Upper lobe of left lung (tissue), 6 donors: ENCODE measurements at regions not wholly inside any gene's neighbourhood (a gene's known extent, or its start where the extent isn't known, plus 50 kb on each side); places are given as distances from the start of the nearest gene placed in this dataset.
"Not testable (repeated sequence)": the region's sequence is repeated elsewhere in the genome, so short reads cannot be mapped to it uniquely, and the experiment has no call there.

Experiments used
- ATAC-seq, 2 donors: fragments of 200-7000 bp; cut with Tn5 transposase; one replicate each; pipeline ENCODE4 v1.9.1; 2022; ENCODE audit warnings: mild to moderate bottlenecking in 2 of 2, moderate library complexity in 2 of 2; ENCODE audit not compliant: low FRiP score in 2 of 2
- DNase-seq, 2 donors: peaks; one replicate each; pipeline ENCODE4 v3.0.0-alpha.2; 2019 to 2020
- H3K27ac ChIP-seq, 4 donors: fragments of 200-600 bp; sonication (generic); one replicate each; pipeline ENCODE4 v1.5.1; 2016 to 2019
- H3K27me3 ChIP-seq, 4 donors: fragments of 200-600 bp; sonication (generic); one replicate each; pipeline ENCODE4 v1.5.1; 2017 to 2019
- H3K36me3 ChIP-seq, 4 donors: fragments of 200-600 bp; sonication (generic); one replicate each; pipeline ENCODE4 v1.5.1; 2016 to 2019
- H3K4me1 ChIP-seq, 4 donors: fragments of 200-600 bp; sonication (generic); one replicate each; pipeline ENCODE4 v1.5.1; 2018 to 2019
- H3K4me3 ChIP-seq, 4 donors: fragments of 200-600 bp; sonication (generic); one replicate each; pipeline ENCODE4 v1.5.1; 2017 to 2019; ENCODE audit warnings: mild to moderate bottlenecking in 2 of 4, moderate library complexity in 1 of 4
- H3K9me3 ChIP-seq, 4 donors: fragments of 200-600 bp; sonication (generic); one replicate each; pipeline ENCODE4 v1.5.1; 2018 to 2019
- CTCF ChIP-seq, 6 experiments: fragments of 450-650 bp in 4 of 6; fragments of 200-600 bp in 2 of 6; sonication (generic) in 2 of 6; IDR thresholded peaks; one replicate each; pipeline ENCODE4 v1.5.1; 2016 to 2019; ENCODE audit warnings: antibody characterized with exemption in 6 of 6
- EP300 ChIP-seq, 4 donors: sonication (generic); formaldehyde crosslinking; IDR thresholded peaks; one replicate each; pipeline ENCODE4 v1.5.1; 2017; ENCODE audit warnings: antibody characterized with exemption in 4 of 4, control low read depth in 2 of 4
- POLR2A ChIP-seq, 4 donors: fragments of 450-650 bp; IDR thresholded peaks; one replicate each; pipeline ENCODE4 v1.5.1; 2016 to 2017; ENCODE audit warnings: antibody characterized with exemption in 4 of 4, mild to moderate bottlenecking in 2 of 4
- POLR2AphosphoS5 ChIP-seq, 2 donors: sonication (generic); formaldehyde crosslinking; IDR thresholded peaks; one replicate each; pipeline ENCODE4 v1.5.1; 2017; ENCODE audit warnings: antibody characterized with exemption in 2 of 2
- WGBS, 2 donors: methylation state at CpG; one replicate each; pipeline ENCODE4 v1.1.5; 2017 to 2018; 5-methylcytosine and 5-hydroxymethylcytosine counted together
- donor health status: DM: no; HTN: no; CAD: no; lungs with moderate emphysema.
- donor health status: DM: no; HTN: yes; CAD: no; lungs with severe emphysema.

DNA sequence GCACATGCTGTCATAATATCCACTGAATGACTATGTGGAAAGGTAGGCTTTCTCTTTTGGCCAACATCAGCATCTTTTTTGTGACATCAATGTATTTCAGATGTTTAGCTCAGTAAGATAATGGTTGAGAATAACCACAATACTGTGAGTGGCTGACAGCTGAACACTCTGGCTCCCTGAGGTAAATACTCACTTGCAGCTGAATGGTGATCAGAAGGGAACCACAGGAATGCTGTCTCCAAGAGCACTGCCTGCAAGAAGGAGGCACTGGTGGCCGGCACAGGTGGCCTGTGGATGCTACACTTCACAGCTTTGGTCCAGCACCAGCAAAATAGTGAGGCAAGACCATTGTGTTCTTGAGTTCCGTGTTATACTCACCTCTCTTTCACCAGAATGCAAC is 118.7 kb upstream of the PPM1J start:
- H3K9me3 ChIP-seq: no peaks in the 10 kb centered on the region
- H3K4me3 ChIP-seq: no peak overlapping the region
- no peaks in the 10 kb centered on the region for H3K27me3 ChIP-seq
- TF ChIP-seq POLR2AphosphoS5 (IDR thresholded peaks at IDR 0.05) (no peak), POLR2A (IDR thresholded peaks at IDR 0.05) (no peak), CTCF (IDR thresholded peaks at IDR 0.05) (no peak), EP300 (IDR thresholded peaks at IDR 0.05) (no peak)
- H3K27ac ChIP-seq: no peak overlapping the region
- DNase-seq (no peak), ATAC-seq (no peak)
- no peaks in the 10 kb centered on the region for H3K36me3 ChIP-seq
- 73 to 75% methylated on average over 2 of the region's 2 CpGs for WGBS, 2 donors
- no peaks in the 10 kb centered on the region for H3K4me1 ChIP-seq

GRCh38 chr1:112832259-112832658 is 117.1 kb upstream of the PPM1J start:
- H3K27ac ChIP-seq, H3K36me3 ChIP-seq, H3K9me3 ChIP-seq, ATAC-seq, H3K4me1 ChIP-seq, H3K27me3 ChIP-seq, DNase-seq, H3K4me3 ChIP-seq: not testable (repeated sequence)
- WGBS, 2 donors: 78 to 80% methylated on average over 8 of the region's 8 CpGs

DNA sequence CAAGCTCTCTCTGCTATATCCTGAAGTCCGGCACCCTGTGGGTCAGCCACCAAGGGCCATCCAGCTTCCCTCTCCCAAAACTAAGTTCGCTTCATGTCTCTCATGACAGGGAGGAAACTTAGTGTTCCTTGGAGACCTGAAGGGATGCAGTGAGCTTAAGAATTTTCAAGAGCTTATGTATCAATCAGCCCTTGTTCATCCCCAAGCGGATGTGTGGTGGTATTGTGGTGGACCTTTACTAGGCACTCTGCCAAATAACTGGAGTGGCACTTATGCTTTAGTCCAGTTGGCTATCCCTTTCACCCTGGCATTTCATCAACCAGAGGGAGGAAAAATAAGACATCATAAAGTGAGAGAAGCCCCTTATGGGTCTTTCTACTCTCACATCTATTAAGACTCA is 114.6 kb upstream of the PPM1J start:
- H3K9me3 ChIP-seq, H3K27me3 ChIP-seq, H3K4me1 ChIP-seq, H3K27ac ChIP-seq, ATAC-seq, H3K4me3 ChIP-seq, DNase-seq, H3K36me3 ChIP-seq: not testable (repeated sequence)
- 83 to 94% methylated on average over 3 of the region's 3 CpGs for WGBS, 2 donors

DNA sequence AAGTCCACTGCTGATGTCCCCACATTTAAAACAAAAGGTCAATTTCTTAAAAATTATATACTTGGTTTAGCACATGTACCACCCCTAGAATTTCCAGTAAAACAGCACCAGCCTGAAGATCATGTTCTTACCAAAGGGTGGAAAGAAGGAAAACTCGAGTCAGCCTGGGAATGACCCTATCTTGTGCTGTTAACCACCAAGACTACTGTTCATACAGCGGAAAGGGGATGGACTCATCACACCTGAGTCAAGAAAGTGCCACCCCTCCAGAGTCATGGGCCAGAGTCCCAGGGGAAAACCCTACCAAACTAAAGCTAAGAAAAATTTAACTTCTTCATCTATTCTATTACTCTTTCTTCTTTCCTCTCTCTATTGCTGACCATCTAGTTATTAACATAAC is 113.6 kb upstream of the PPM1J start:
- Histone ChIP-seq H3K4me1 (no peaks in the 10 kb centered on the region), H3K36me3 (no peaks in the 10 kb centered on the region), H3K4me3 (no peak overlapping the region), H3K27ac (no peak overlapping the region), H3K27me3 (no peaks in the 10 kb centered on the region), H3K9me3 (no peaks in the 10 kb centered on the region)
- 74 to 77% methylated on average over 2 of the region's 2 CpGs for WGBS, 2 donors
- ATAC-seq (no peak), DNase-seq (no peak)
- no peak for TF ChIP-seq CTCF (IDR thresholded peaks at IDR 0.05)
- TF ChIP-seq POLR2AphosphoS5 (IDR thresholded peaks at IDR 0.05): no peak
- no peak for TF ChIP-seq POLR2A (IDR thresholded peaks at IDR 0.05)
- no peak for TF ChIP-seq EP300 (IDR thresholded peaks at IDR 0.05)

- H3K4me1 ChIP-seq, ATAC-seq, H3K27me3 ChIP-seq: not testable (repeated sequence)
These were observed 112.3 kb upstream of the PPM1J start for GRCh38 chr1:112827391-112827790.

GRCh38 chr1:112826217-112826944 is 111.2 kb upstream of the PPM1J start:
- ATAC-seq (no peak), DNase-seq (peak in 1 of 2 donors; percentile 19)
- Histone ChIP-seq H3K36me3 (no peaks in the 10 kb centered on the region), H3K4me3 (no peak overlapping the region), H3K27ac (no peak overlapping the region), H3K9me3 (no peaks in the 10 kb centered on the region), H3K27me3 (no peaks in the 10 kb centered on the region), H3K4me1 (no peaks in the 10 kb centered on the region)
- TF ChIP-seq CTCF (IDR thresholded peaks at IDR 0.05) (no peak), POLR2AphosphoS5 (IDR thresholded peaks at IDR 0.05) (no peak), POLR2A (IDR thresholded peaks at IDR 0.05) (no peak), EP300 (IDR thresholded peaks at IDR 0.05) (no peak)
- 78 to 79% methylated on average over 13 to 15 of the region's 16 CpGs for WGBS, 2 donors

More at GRCh38 chr1:112827391-112827790, 112.3 kb upstream of the PPM1J start:
- not testable (repeated sequence) for H3K9me3 ChIP-seq, H3K36me3 ChIP-seq, H3K27ac ChIP-seq, DNase-seq, H3K4me3 ChIP-seq
- WGBS, 2 donors: 68 to 84% methylated on average over 1 of the region's 1 CpG

- H3K36me3 ChIP-seq, H3K27ac ChIP-seq, DNase-seq, H3K9me3 ChIP-seq, H3K27me3 ChIP-seq, H3K4me1 ChIP-seq, H3K4me3 ChIP-seq, ATAC-seq: not testable (repeated sequence)
- 90 to 92% methylated on average over 7 of the region's 7 CpGs for WGBS, 2 donors
These were observed 110.6 kb upstream of the PPM1J start for GRCh38 chr1:112825563-112826216.

GRCh38 chr1:112825075-112825474 is 109.9 kb upstream of the PPM1J start:
- not testable (repeated sequence) for H3K4me1 ChIP-seq, H3K9me3 ChIP-seq, H3K27me3 ChIP-seq, H3K27ac ChIP-seq, ATAC-seq, H3K36me3 ChIP-seq, DNase-seq, H3K4me3 ChIP-seq
- 85 to 91% methylated on average over 6 of the region's 6 CpGs for WGBS, 2 donors

DNA sequence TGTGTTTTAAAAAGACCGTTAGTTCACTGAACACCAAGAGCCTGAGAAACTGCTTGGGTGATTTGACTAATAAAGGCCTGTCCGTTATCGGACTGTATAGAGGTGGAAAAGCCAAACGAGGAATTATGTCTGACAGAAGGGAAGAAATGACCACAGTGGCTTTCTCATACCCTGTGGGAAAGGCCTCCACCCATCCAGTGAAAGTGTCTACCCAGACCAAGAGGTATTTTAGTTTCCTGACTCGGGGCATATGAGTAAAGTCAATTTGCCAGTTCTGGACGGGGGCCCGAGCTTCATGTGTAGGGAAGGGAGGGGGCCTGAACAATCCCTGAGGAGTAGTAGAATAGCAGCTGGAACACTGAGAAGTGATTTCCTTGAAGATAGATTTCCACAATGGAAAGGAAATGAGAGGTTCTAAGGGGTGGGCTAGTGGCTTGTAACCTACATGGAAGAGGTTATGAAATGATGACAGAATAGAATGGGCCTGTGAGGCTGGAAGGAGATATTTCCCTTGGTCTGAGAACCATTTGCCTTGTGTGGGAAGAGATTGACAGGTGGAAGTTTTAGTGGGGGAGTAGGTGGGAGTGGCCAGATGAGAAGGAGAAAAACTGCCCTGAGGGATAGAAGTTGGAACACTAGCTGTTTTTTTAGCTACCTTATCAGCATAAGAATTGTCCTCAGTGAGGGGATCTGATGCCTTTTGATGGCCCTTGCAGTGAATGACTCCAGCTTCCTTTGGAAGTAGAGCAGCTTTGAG is 106.4 kb upstream of the PPM1J start:
- WGBS, 2 donors: 82 to 89% methylated on average over 7 of the region's 7 CpGs
- not testable (repeated sequence) for H3K27ac ChIP-seq

More for the DNA sequence above, 106.4 kb upstream of the PPM1J start:
- ATAC-seq, H3K36me3 ChIP-seq, H3K4me1 ChIP-seq, H3K9me3 ChIP-seq, DNase-seq, H3K4me3 ChIP-seq, H3K27me3 ChIP-seq: not testable (repeated sequence)
